Raji (cell line): ENCODE measurements at regions not wholly inside any gene's neighbourhood (a gene's known extent, or its start where the extent isn't known, plus 50 kb on each side); places are given as distances from the start of the nearest gene placed in this dataset.

ENCODE experiments used
- POLR2A ChIP-seq: IDR thresholded peaks from 2 replicates; pipeline ENCODE4 v1.6.1; 2011; ENCODE audit warnings: low read depth, low read length, control low read depth; ENCODE audit not compliant: insufficient read depth

GRCh38 chrX:2640436-2641150, 50.5 kb upstream of the CD99 start:
- no peak for TF ChIP-seq POLR2A

GRCh38 chrX:2638279-2638678, 52.8 kb upstream of the CD99 start:
- no peak for TF ChIP-seq POLR2A

GRCh38 chrX:2635342-2635741, 55.8 kb upstream of the CD99 start:
- TF ChIP-seq POLR2A, result no peak

- no peak for TF ChIP-seq POLR2A
Measured at GRCh38 chrX:2632533-2633504, 58.3 kb upstream of the CD99 start.

GRCh38 chrX:2631743-2632532, 59.2 kb upstream of the CD99 start:
- TF ChIP-seq POLR2A, result no peak

GRCh38 chrX:2629316-2630007, 61.6 kb upstream of the CD99 start:
- TF ChIP-seq POLR2A, result no peak

GRCh38 chrX:2628751-2629315, 62.3 kb upstream of the CD99 start:
- TF ChIP-seq POLR2A, result no peak

- no peak for TF ChIP-seq POLR2A
Measured at GRCh38 chrX:2627272-2627867, 63.7 kb upstream of the CD99 start.

GRCh38 chrX:2626750-2627149, 64.3 kb upstream of the CD99 start:
- TF ChIP-seq POLR2A, result no peak

GRCh38 chrX:2620576-2620975, 70.5 kb upstream of the CD99 start:
- no peak for TF ChIP-seq POLR2A

GRCh38 chrX:2618516-2618915, 72.6 kb upstream of the CD99 start:
- TF ChIP-seq POLR2A, result no peak

GRCh38 chrX:2614911-2615310, 76.2 kb upstream of the CD99 start:
- no peak for TF ChIP-seq POLR2A

GRCh38 chrX:2610246-2611170, 80.6 kb upstream of the CD99 start:
- no peak for TF ChIP-seq POLR2A
